H1 (cell line): ENCODE measurements at regions not wholly inside any gene's neighbourhood (a gene's known extent, or its start where the extent isn't known, plus 50 kb on each side); places are given as distances from the start of the nearest gene placed in this dataset.

ENCODE experiments used
- POLR2A ChIP-seq, 2 experiments: IDR thresholded peaks; 1 replicate in 1 of 2; 2 replicates in 1 of 2; pipeline ENCODE4 v1.6.1; 2011; ENCODE audit warnings: low read depth in 2 of 2, low read length in 2 of 2, mild to moderate bottlenecking in 2 of 2; ENCODE audit errors: control extremely low read depth in 1 of 2
- SIN3A ChIP-seq, 2 experiments: IDR thresholded peaks in 1 of 2; conservative IDR thresholded peaks in 1 of 2; 2 replicates each; pipeline ENCODE4 v1.6.1; 2011 to 2012; ENCODE audit warnings: low read length in 2 of 2, improper control_type of control experiment in 1 of 2, low read depth in 1 of 2, mild to moderate bottlenecking in 1 of 2
- TF ChIP-seq, protein P1 (sequence below): IDR thresholded peaks from 2 replicates; pipeline ENCODE4 v1.6.1; 2011; ENCODE audit warnings: low read depth, mild to moderate bottlenecking, low read length; ENCODE audit not compliant: insufficient read depth
- TF ChIP-seq, protein P2 (sequence below), 3 experiments: IDR thresholded peaks; 1 replicate in 2 of 3; 2 replicates in 1 of 3; pipeline versions ENCODE4 v1.5.1 to v1.6.1; 2011; ENCODE audit warnings: low read length in 3 of 3, mild to moderate bottlenecking in 3 of 3, inconsistent platforms in 2 of 3, low read depth in 1 of 3, moderate library complexity in 1 of 3; ENCODE audit not compliant: insufficient read depth in 1 of 3; ENCODE audit errors: control extremely low read depth in 1 of 3
- TF ChIP-seq, protein P3 (sequence below): IDR thresholded peaks from 2 replicates; pipeline ENCODE4 v1.6.1; 2011; ENCODE audit warnings: low read length, improper control_type of control experiment

DNA sequence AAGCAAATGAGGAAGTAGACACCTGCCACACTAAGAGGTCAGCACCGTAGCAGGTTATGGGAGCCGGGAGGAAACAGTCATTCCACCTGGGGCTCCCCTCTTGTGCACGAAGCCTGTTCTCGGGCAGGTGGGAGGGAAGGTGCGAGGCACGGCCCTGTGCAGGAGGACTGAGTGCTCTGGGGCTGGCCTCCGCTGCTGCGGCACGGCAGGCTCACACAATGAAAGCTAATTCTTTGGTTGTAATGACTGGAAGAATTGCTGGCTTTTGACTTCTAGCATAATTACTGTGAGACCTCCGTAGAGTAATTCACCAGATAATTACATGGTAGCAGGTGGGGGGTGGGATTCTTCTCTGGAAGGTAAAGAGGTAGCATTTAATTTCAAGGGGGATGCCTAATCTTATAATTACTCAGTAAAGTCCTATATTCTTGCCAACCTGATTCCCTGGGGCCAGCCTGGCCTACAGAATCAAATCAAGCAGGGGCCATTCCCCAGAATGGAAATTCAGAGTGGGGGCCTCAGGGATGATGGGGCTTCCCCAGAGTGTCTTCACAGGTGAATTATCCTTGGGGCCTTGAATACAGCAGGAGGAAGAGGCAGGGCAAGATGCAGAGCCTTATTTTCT is 129.1 kb downstream of the TPRA1 start:
- TF ChIP-seq, protein P1, sequence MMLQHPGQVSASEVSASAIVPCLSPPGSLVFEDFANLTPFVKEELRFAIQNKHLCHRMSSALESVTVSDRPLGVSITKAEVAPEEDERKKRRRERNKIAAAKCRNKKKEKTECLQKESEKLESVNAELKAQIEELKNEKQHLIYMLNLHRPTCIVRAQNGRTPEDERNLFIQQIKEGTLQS, result no peak
- TF ChIP-seq, protein P2, sequence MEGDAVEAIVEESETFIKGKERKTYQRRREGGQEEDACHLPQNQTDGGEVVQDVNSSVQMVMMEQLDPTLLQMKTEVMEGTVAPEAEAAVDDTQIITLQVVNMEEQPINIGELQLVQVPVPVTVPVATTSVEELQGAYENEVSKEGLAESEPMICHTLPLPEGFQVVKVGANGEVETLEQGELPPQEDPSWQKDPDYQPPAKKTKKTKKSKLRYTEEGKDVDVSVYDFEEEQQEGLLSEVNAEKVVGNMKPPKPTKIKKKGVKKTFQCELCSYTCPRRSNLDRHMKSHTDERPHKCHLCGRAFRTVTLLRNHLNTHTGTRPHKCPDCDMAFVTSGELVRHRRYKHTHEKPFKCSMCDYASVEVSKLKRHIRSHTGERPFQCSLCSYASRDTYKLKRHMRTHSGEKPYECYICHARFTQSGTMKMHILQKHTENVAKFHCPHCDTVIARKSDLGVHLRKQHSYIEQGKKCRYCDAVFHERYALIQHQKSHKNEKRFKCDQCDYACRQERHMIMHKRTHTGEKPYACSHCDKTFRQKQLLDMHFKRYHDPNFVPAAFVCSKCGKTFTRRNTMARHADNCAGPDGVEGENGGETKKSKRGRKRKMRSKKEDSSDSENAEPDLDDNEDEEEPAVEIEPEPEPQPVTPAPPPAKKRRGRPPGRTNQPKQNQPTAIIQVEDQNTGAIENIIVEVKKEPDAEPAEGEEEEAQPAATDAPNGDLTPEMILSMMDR (IDR thresholded peaks at IDR 0.05; ENCODE audit: control extremely low read depth in 1 of 3, insufficient read depth in 1 of 3, low read depth in 1 of 3, low read length in 3 of 3), result no peak
- TF ChIP-seq, protein P3, sequence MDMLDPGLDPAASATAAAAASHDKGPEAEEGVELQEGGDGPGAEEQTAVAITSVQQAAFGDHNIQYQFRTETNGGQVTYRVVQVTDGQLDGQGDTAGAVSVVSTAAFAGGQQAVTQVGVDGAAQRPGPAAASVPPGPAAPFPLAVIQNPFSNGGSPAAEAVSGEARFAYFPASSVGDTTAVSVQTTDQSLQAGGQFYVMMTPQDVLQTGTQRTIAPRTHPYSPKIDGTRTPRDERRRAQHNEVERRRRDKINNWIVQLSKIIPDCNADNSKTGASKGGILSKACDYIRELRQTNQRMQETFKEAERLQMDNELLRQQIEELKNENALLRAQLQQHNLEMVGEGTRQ, result no peak
- TF ChIP-seq SIN3A (conservative IDR thresholded peaks at IDR 0.05 in 1 of 2, IDR thresholded peaks at IDR 0.05 in 1 of 2; ENCODE audit: low read depth in 1 of 2, low read length in 2 of 2) (no peak), POLR2A (IDR thresholded peaks at IDR 0.05; ENCODE audit: control extremely low read depth in 1 of 2, low read depth in 2 of 2, low read length in 2 of 2) (no peak)
